WTC11 (cell line): ENCODE measurements at regions not wholly inside any gene's neighbourhood (a gene's known extent, or its start where the extent isn't known, plus 50 kb on each side); places are given as distances from the start of the nearest gene placed in this dataset.

Experiments
- ATAC-seq: fragments of 200-7000 bp; cut with Tn5 transposase; 2 replicates; pipeline ENCODE4 v1.10.0; 2021; ENCODE audit warnings: mild to moderate bottlenecking, moderate library complexity
- CTCF ChIA-PET: fragments of 300-600 bp; sonication (Branson Sonifier 250); formaldehyde crosslinking; loops from one replicate; lab custom pipeline; 2021; ENCODE audit warnings: antibody characterized with exemption; lab: Charles Lee
- POLR2A ChIA-PET: fragments of 350-600 bp; sonication (Branson Sonifier 250); formaldehyde crosslinking; loops from one replicate; lab custom pipeline; 2021; ENCODE audit warnings: antibody characterized with exemption; lab: Charles Lee
- DNase-seq: peaks from one replicate; pipeline ENCODE4 v3.0.0; 2021; ENCODE audit warnings: low spot score
- H3K27ac Mint-ChIP-seq: 2 replicates; pipeline ENCODE4 v1.8.0; 2021; ENCODE audit warnings: mixed read lengths
- H3K27me3 Mint-ChIP-seq: 2 replicates; pipeline ENCODE4 v1.8.0; 2021; ENCODE audit warnings: low read depth, mild to moderate bottlenecking, moderate library complexity, mixed read lengths
- H3K36me3 Mint-ChIP-seq: 2 replicates; pipeline ENCODE4 v1.8.0; 2021; ENCODE audit warnings: mixed read lengths
- H3K4me1 Mint-ChIP-seq: 2 replicates; pipeline ENCODE4 v1.8.0; 2022; ENCODE audit warnings: mixed read lengths
- H3K4me3 Mint-ChIP-seq: 2 replicates; pipeline ENCODE4 v1.8.0; 2021; ENCODE audit warnings: mild to moderate bottlenecking, moderate library complexity, mixed read lengths
- H3K9me3 Mint-ChIP-seq: 2 replicates; pipeline ENCODE4 v1.8.0; 2021; ENCODE audit warnings: mixed read lengths
- ARID4B ChIP-seq: sonication (generic); formaldehyde crosslinking; IDR thresholded peaks from 2 replicates; pipeline ENCODE4 v1.8.0; 2023; ENCODE audit warnings: missing genetic modification reagents, mild to moderate bottlenecking, borderline replicate concordance
- E2F5 ChIP-seq: sonication (generic); formaldehyde crosslinking; IDR thresholded peaks from 2 replicates; pipeline ENCODE4 v1.8.1; 2022; ENCODE audit warnings: mild to moderate bottlenecking, moderate library complexity, missing genetic modification reagents
- EMX1 ChIP-seq: fragments of 250-450 bp; sonication (Bioruptor Pico); IDR thresholded peaks from 2 replicates; pipeline ENCODE4 v1.8.0; 2021; ENCODE audit warnings: mild to moderate bottlenecking
- ESRRA ChIP-seq: sonication (generic); formaldehyde crosslinking; IDR thresholded peaks from 2 replicates; pipeline ENCODE4 v1.8.1; 2022; ENCODE audit warnings: mild to moderate bottlenecking, missing genetic modification reagents, borderline replicate concordance
- FOXJ3 ChIP-seq: sonication (generic); formaldehyde crosslinking; IDR thresholded peaks from 2 replicates; pipeline ENCODE4 v1.9.0; 2021; ENCODE audit warnings: missing genetic modification reagents, mild to moderate bottlenecking, borderline replicate concordance
- HMGXB4 ChIP-seq: sonication (generic); formaldehyde crosslinking; IDR thresholded peaks from 2 replicates; pipeline ENCODE4 v1.8.1; 2023; ENCODE audit warnings: mild to moderate bottlenecking, moderate library complexity, missing genetic modification reagents
- IRF2 ChIP-seq: sonication (generic); formaldehyde crosslinking; IDR thresholded peaks from 2 replicates; pipeline ENCODE4 v1.8.0; 2022; ENCODE audit warnings: low read depth, missing genetic modification reagents, borderline replicate concordance
- JUN ChIP-seq: sonication (generic); formaldehyde crosslinking; IDR thresholded peaks from 2 replicates; pipeline ENCODE4 v1.8.0; 2023; ENCODE audit warnings: mild to moderate bottlenecking, missing genetic modification reagents
- MXD4 ChIP-seq: fragments of 250-450 bp; sonication (Bioruptor Pico); IDR thresholded peaks from 2 replicates; pipeline ENCODE4 v1.8.0; 2021; ENCODE audit warnings: mild to moderate bottlenecking, moderate library complexity, borderline replicate concordance
- NFATC4 ChIP-seq: fragments of 250-450 bp; sonication (Bioruptor Pico); IDR thresholded peaks from 2 replicates; pipeline ENCODE4 v1.9.0; 2021; ENCODE audit warnings: mild to moderate bottlenecking
- NFYB ChIP-seq: sonication (generic); formaldehyde crosslinking; conservative IDR thresholded peaks from 2 replicates; pipeline ENCODE4 v1.8.0; 2022; ENCODE audit warnings: low read depth, missing genetic modification reagents
- NR2C2 ChIP-seq: sonication (generic); formaldehyde crosslinking; IDR thresholded peaks from 2 replicates; pipeline ENCODE4 v1.8.0; 2022; ENCODE audit warnings: mild to moderate bottlenecking, missing genetic modification reagents
- RORB ChIP-seq: fragments of 250-450 bp; sonication (Bioruptor Pico); IDR thresholded peaks from 2 replicates; pipeline ENCODE4 v1.9.0; 2021; ENCODE audit warnings: mild to moderate bottlenecking
- STAT6 ChIP-seq: sonication (generic); formaldehyde crosslinking; conservative IDR thresholded peaks from 2 replicates; pipeline ENCODE4 v1.8.1; 2023; ENCODE audit warnings: mild to moderate bottlenecking, low read depth, missing genetic modification reagents, moderate library complexity
- ZNF263 ChIP-seq: sonication (generic); formaldehyde crosslinking; IDR thresholded peaks from 2 replicates; pipeline ENCODE4 v1.8.1; 2022; ENCODE audit warnings: low read depth, mild to moderate bottlenecking, moderate library complexity, missing genetic modification reagents
- ZNF396 ChIP-seq: fragments of 250-450 bp; sonication (Bioruptor Pico); IDR thresholded peaks from 2 replicates; pipeline ENCODE4 v1.8.0; 2021; ENCODE audit warnings: mild to moderate bottlenecking, moderate library complexity, borderline replicate concordance
- ZNF425 ChIP-seq: fragments of 250-450 bp; sonication (Bioruptor Pico); conservative IDR thresholded peaks from 2 replicates; pipeline ENCODE4 v1.9.0; 2021; ENCODE audit warnings: mild to moderate bottlenecking
- ZNF512 ChIP-seq: sonication (generic); formaldehyde crosslinking; IDR thresholded peaks from 2 replicates; pipeline ENCODE4 v1.8.1; 2022; ENCODE audit warnings: missing genetic modification reagents, borderline replicate concordance

- no peak for TF ChIP-seq ZNF425 (CRISPR knock-in tag)
- TF ChIP-seq FOXJ3 (CRISPR knock-in tag) = no peak
- TF ChIP-seq ESRRA (CRISPR knock-in tag) = no peak
- TF ChIP-seq STAT6 (CRISPR knock-in tag) = no peak
- no peak for TF ChIP-seq E2F5 (CRISPR knock-in tag)
- no peak for TF ChIP-seq MXD4 (CRISPR knock-in tag)
- no peak for TF ChIP-seq IRF2 (CRISPR knock-in tag)
- no peak for TF ChIP-seq NFYB (CRISPR knock-in tag)
- no peak for TF ChIP-seq ARID4B (CRISPR knock-in tag)
- TF ChIP-seq NR2C2 (CRISPR knock-in tag) = no peak
- no peak for TF ChIP-seq NFATC4
Measured at GRCh38 chr9:90299968-90300367, 342.7 kb downstream of the DIRAS2 start (continued).

GRCh38 chr9:90300611-90301276, 341.9 kb downstream of the DIRAS2 start:
- no peaks in the 10 kb centered on the region for H3K36me3 Mint-ChIP-seq
- DNase-seq = no peak
- ChIA-PET CTCF (interaction anchor here (1.5 kb wide), 1 partner anchor 18 kb away, joined by 4 read pairs; no protein-coding TSS in a partner anchor), POLR2A (interaction anchor here (0.5 kb wide), 1 partner anchor 578 kb away, joined by 3 read pairs; no protein-coding TSS in a partner anchor)
- H3K27ac Mint-ChIP-seq = no peak overlapping the region
- TF ChIP-seq EMX1 (CRISPR knock-in tag) (no peak), ZNF396 (no peak), JUN (no peak), ZNF512 (CRISPR knock-in tag) (no peak), HMGXB4 (CRISPR knock-in tag) (no peak), MXD4 (CRISPR knock-in tag) (no peak), RORB (no peak), ZNF263 (CRISPR knock-in tag) (no peak)
- H3K4me1 Mint-ChIP-seq = no peaks in the 10 kb centered on the region
- H3K4me3 Mint-ChIP-seq = no peak overlapping the region
- no peak for ATAC-seq
- H3K9me3 Mint-ChIP-seq = no peaks in the 10 kb centered on the region; the same call in 1 of the 2 replicates
- H3K27me3 Mint-ChIP-seq = no peaks in the 10 kb centered on the region
